Type B pancreatic cell (in vitro differentiated cells): ENCODE measurements at regions not wholly inside any gene's neighbourhood (a gene's known extent, or its start where the extent isn't known, plus 50 kb on each side); places are given as distances from the start of the nearest gene placed in this dataset.

Source experiments
- DNase-seq: peaks from one replicate; pipeline ENCODE4 v3.0.0; 2021; ENCODE audit warnings: mixed read lengths; ENCODE audit not compliant: unreplicated experiment; ENCODE audit errors: extremely low spot score
- H3K27ac Mint-ChIP-seq: 2 replicates; pipeline ENCODE4 v1.8.0; 2021; ENCODE audit warnings: mild to moderate bottlenecking, mixed read lengths
- H3K27me3 Mint-ChIP-seq: 2 replicates; pipeline ENCODE4 v1.8.0; 2021; ENCODE audit warnings: mixed read lengths
- H3K36me3 Mint-ChIP-seq: 2 replicates; pipeline ENCODE4 v1.8.0; 2021; ENCODE audit warnings: mixed read lengths
- H3K4me1 Mint-ChIP-seq: one replicate; pipeline ENCODE4 v1.8.0; 2021; ENCODE audit warnings: mixed read lengths; ENCODE audit not compliant: unreplicated experiment
- H3K4me3 Mint-ChIP-seq: 2 replicates; pipeline ENCODE4 v1.8.0; 2021; ENCODE audit warnings: mild to moderate bottlenecking, mixed read lengths
- H3K9me3 Mint-ChIP-seq: 2 replicates; pipeline ENCODE4 v1.8.0; 2021; ENCODE audit warnings: mixed read lengths
- TF ChIP-seq, protein P1 (sequence below): fragments of 200-600 bp; sonication (generic); conservative IDR thresholded peaks from 2 replicates; pipeline ENCODE4 v1.5.0; 2021; ENCODE audit warnings: antibody characterized with exemption, mild to moderate bottlenecking

- Mint-ChIP-seq H3K4me1 (no peaks in the 10 kb centered on the region), H3K4me3 (no peak overlapping the region), H3K27me3 (peaks cover 15% of the 10 kb centered on the region), H3K36me3 (no peaks in the 10 kb centered on the region), H3K9me3 (no peaks in the 10 kb centered on the region), H3K27ac (no peak overlapping the region)
- no peak for DNase-seq
- TF ChIP-seq, protein P1, sequence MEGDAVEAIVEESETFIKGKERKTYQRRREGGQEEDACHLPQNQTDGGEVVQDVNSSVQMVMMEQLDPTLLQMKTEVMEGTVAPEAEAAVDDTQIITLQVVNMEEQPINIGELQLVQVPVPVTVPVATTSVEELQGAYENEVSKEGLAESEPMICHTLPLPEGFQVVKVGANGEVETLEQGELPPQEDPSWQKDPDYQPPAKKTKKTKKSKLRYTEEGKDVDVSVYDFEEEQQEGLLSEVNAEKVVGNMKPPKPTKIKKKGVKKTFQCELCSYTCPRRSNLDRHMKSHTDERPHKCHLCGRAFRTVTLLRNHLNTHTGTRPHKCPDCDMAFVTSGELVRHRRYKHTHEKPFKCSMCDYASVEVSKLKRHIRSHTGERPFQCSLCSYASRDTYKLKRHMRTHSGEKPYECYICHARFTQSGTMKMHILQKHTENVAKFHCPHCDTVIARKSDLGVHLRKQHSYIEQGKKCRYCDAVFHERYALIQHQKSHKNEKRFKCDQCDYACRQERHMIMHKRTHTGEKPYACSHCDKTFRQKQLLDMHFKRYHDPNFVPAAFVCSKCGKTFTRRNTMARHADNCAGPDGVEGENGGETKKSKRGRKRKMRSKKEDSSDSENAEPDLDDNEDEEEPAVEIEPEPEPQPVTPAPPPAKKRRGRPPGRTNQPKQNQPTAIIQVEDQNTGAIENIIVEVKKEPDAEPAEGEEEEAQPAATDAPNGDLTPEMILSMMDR: no peak
Measured at GRCh38 chr9:119667916-119668315, 298.7 kb upstream of the BRINP1 start.

GRCh38 chr9:119667163-119667562 lies 297.9 kb upstream of the BRINP1 start:
- Mint-ChIP-seq H3K4me1 (no peaks in the 10 kb centered on the region), H3K27ac (no peak overlapping the region), H3K4me3 (no peak overlapping the region), H3K9me3 (no peaks in the 10 kb centered on the region), H3K27me3 (peaks cover 18% of the 10 kb centered on the region), H3K36me3 (no peaks in the 10 kb centered on the region)
- DNase-seq: no peak
- TF ChIP-seq, protein P1: no peak

- TF ChIP-seq, protein P1: no peak
- DNase-seq: no peak
- Mint-ChIP-seq H3K4me3 (no peak overlapping the region), H3K27me3 (peaks cover 6% of the 10 kb centered on the region), H3K9me3 (no peaks in the 10 kb centered on the region), H3K4me1 (no peaks in the 10 kb centered on the region), H3K36me3 (no peaks in the 10 kb centered on the region), H3K27ac (no peak overlapping the region)
Measured at GRCh38 chr9:119662329-119662728, 293.1 kb upstream of the BRINP1 start.

DNA sequence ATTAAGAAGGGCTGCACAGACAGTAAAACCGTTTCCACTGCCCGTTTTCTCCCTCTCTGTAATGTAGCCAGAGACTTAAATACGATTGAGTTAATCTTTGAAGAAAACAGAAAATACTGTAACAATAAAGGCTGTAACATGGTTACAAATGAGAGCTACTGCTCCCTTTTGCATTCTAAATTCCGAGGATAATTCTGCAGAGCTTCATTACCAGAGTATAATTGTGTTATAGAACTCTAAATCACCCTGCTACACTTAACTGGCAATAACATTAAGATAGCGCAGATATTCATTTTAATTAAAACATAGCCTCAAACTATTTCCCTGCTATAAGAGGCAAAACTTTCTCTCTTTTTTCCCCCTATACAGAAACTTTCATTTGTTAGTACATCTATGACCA lies 283.7 kb upstream of the BRINP1 start:
- no peaks in the 10 kb centered on the region for H3K36me3 Mint-ChIP-seq
- DNase-seq: no peak
- no peak overlapping the region for H3K4me3 Mint-ChIP-seq
- TF ChIP-seq, protein P1: no peak
- H3K27ac Mint-ChIP-seq: no peak overlapping the region
- H3K9me3 Mint-ChIP-seq: no peaks in the 10 kb centered on the region
- H3K4me1 Mint-ChIP-seq: no peaks in the 10 kb centered on the region
- H3K27me3 Mint-ChIP-seq: peaks cover 15% of the 10 kb centered on the region

- TF ChIP-seq, protein P1: no peak
- no peaks in the 10 kb centered on the region for H3K9me3 Mint-ChIP-seq
Measured at GRCh38 chr9:119649205-119649604, 280.0 kb upstream of the BRINP1 start.

DNA sequence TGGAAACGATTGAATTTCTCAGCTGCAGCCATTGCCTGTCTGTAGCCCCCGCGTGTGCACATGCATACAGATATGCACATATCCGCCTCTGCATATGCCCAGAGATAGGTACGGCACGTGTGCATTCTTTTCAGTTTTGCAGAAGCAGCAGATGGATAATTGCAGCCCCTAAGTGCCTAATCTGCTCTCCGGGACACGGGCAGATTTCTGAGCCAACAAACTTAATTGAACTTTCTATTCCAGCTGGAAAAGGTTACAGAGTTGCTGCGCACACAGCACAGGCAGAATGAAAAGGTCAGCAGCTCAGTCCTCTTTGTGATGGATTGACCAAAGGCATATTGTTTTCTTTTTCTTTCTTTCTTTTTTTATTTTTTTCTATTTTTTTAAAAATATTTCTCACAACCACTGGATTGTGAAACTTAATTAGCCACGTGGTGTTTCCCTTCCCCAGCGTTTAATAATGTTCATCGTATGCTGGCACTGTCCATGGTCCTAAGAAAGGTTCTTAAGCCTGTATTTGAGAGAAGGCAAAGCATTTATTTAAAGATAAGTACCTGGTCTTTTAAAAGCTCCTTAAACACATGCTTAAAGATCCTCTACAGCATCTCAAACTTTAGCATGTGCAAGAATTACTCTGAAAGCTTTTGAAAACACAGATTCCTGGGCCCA lies 270.2 kb upstream of the BRINP1 start:
- Mint-ChIP-seq H3K27me3 (peaks cover 3% of the 10 kb centered on the region), H3K4me1 (no peaks in the 10 kb centered on the region), H3K36me3 (no peaks in the 10 kb centered on the region), H3K9me3 (no peaks in the 10 kb centered on the region), H3K4me3 (no peak overlapping the region), H3K27ac (no peak overlapping the region)
- DNase-seq: no peak
- TF ChIP-seq, protein P1: no peak

More at GRCh38 chr9:119649205-119649604, 280.0 kb upstream of the BRINP1 start:
- H3K4me1 Mint-ChIP-seq: no peaks in the 10 kb centered on the region
- H3K36me3 Mint-ChIP-seq: no peaks in the 10 kb centered on the region
- no peak for DNase-seq
- H3K4me3 Mint-ChIP-seq: no peak overlapping the region
- peaks cover 10% of the 10 kb centered on the region for H3K27me3 Mint-ChIP-seq
- no peak overlapping the region for H3K27ac Mint-ChIP-seq
